GM12878 (cell line): ENCODE measurements at regions not wholly inside any gene's neighbourhood (a gene's known extent, or its start where the extent isn't known, plus 50 kb on each side); places are given as distances from the start of the nearest gene placed in this dataset.

Experiments
- ATAC-seq: fragments of 200-7000 bp; cut with Tn5 transposase; 3 replicates; pipeline ENCODE4 v1.9.1; 2020; ENCODE audit warnings: mild to moderate bottlenecking, moderate library complexity
- BruUV-seq: library from RNA; stranded (reverse); fragments of 400-500 nt; replicated peaks from 2 replicates; lab custom pipeline; 2021; lab: Mats Ljungman, UMichigan
- CTCF ChIA-PET: fragments of 300-600 bp; sonication (Branson Sonifier 250); formaldehyde crosslinking; extraction: SDS; loops from one replicate; lab custom pipeline; 2021; ENCODE audit warnings: inconsistent platforms; lab: Yijun Ruan, JAX
- POLR2A ChIA-PET: fragments of 350-600 bp; formaldehyde crosslinking; extraction: SDS; loops from one replicate; lab custom pipeline; 2021; ENCODE audit warnings: inconsistent platforms; lab: Charles Lee
- RAD21 ChIA-PET: fragments of 300-600 bp; sonication (Branson Sonifier 250); formaldehyde crosslinking; loops from one replicate; lab custom pipeline; 2023; ENCODE audit warnings: antibody characterized with exemption; ENCODE audit not compliant: unreplicated experiment; lab: Charles Lee
- SMC1A ChIA-PET: fragments of 300-600 bp; sonication (Branson Sonifier 250); formaldehyde crosslinking; loops from one replicate; lab custom pipeline; 2023; ENCODE audit not compliant: unreplicated experiment, uncharacterized antibody; lab: Charles Lee
- DNase-seq: peaks from one replicate; pipeline ENCODE4 v3.0.0-alpha.2; 2011; ENCODE audit warnings: low read depth, low spot score
- FAIRE-seq: peaks from 3 replicates; lab custom pipeline; 2011; peaks lifted over from hg19 to GRCh38; lab: Jason Lieb, UNC
- H2AFZ ChIP-seq: 2 replicates; pipeline ENCODE4 v1.6.0; 2011; ENCODE audit warnings: low read depth, low read length, control low read depth; ENCODE audit not compliant: control insufficient read depth
- H3K27ac ChIP-seq: 2 replicates; pipeline ENCODE4 v1.5.1; 2011; ENCODE audit warnings: control low read depth; ENCODE audit not compliant: control insufficient read depth, insufficient read depth
- H3K27me3 ChIP-seq, 2 experiments: replicated peaks in 1 of 2; 2 replicates each; pipeline versions ENCODE4 v1.6.0 to v1.6.1; 2011; ENCODE audit warnings: low read length in 1 of 2; ENCODE audit not compliant: control insufficient read depth in 2 of 2, insufficient read depth in 2 of 2
- H3K36me3 ChIP-seq, 2 experiments: 2 replicates each; pipeline ENCODE4 v1.5.1; 2011; ENCODE audit warnings: low read length in 1 of 2; ENCODE audit not compliant: control insufficient read depth in 2 of 2, insufficient read depth in 2 of 2
- H3K4me1 ChIP-seq: 2 replicates; pipeline ENCODE4 v1.6.1; 2011; ENCODE audit warnings: mild to moderate bottlenecking, low read length, moderate library complexity, mixed read lengths; ENCODE audit not compliant: control insufficient read depth, insufficient read depth
- H3K4me2 ChIP-seq: 2 replicates; pipeline ENCODE4 v1.6.0; 2011; ENCODE audit warnings: control low read depth; ENCODE audit not compliant: control insufficient read depth, insufficient read depth
- H3K4me3 ChIP-seq: fragments of 200-600 bp; sonication (generic); 2 replicates; pipeline ENCODE4 v1.5.1; 2016
- H3K79me2 ChIP-seq: 2 replicates; pipeline ENCODE4 v1.6.0; 2011; ENCODE audit warnings: low read length; ENCODE audit not compliant: control insufficient read depth, insufficient read depth
- H3K9ac ChIP-seq: 2 replicates; pipeline ENCODE4 v1.8.0; 2011; ENCODE audit warnings: low read length, control low read depth, mixed read lengths; ENCODE audit not compliant: control insufficient read depth, insufficient read depth
- H3K9me3 ChIP-seq: replicated peaks from 3 replicates; pipeline ENCODE4 v1.5.1; 2011; ENCODE audit warnings: mild to moderate bottlenecking, low read length; ENCODE audit not compliant: control insufficient read depth, insufficient read depth
- H4K20me1 ChIP-seq: 2 replicates; pipeline ENCODE4 v1.6.0; 2011; ENCODE audit not compliant: control insufficient read depth, insufficient read depth
- ASH2L ChIP-seq: fragments of 300-600, 200-600 bp; sonication (generic); IDR thresholded peaks from 2 replicates; pipeline ENCODE4 v1.6.1; 2017; ENCODE audit warnings: low read depth, mild to moderate bottlenecking, borderline replicate concordance
- CBX3 ChIP-seq: fragments of 200-600 bp; sonication (generic); IDR thresholded peaks from 2 replicates; pipeline ENCODE4 v1.6.1; 2016; ENCODE audit warnings: low read depth, borderline replicate concordance
- FOXK2 ChIP-seq: fragments of 450-650 bp; IDR thresholded peaks from 2 replicates; pipeline ENCODE4 v1.6.1; 2017; ENCODE audit warnings: mild to moderate bottlenecking, moderate library complexity
- FOXM1 ChIP-seq: IDR thresholded peaks from 2 replicates; pipeline ENCODE4 v1.6.1; 2012; ENCODE audit warnings: low read depth, mild to moderate bottlenecking, inconsistent platforms, low read length, moderate library complexity
- IKZF2 ChIP-seq, 2 experiments: fragments of 450-650 bp; IDR thresholded peaks; 2 replicates each; pipeline ENCODE4 v1.6.1; 2017; ENCODE audit warnings: mild to moderate bottlenecking in 2 of 2, moderate library complexity in 2 of 2
- IRF3 ChIP-seq: fragments of 450-650 bp; IDR thresholded peaks from 2 replicates; pipeline ENCODE4 v1.6.1; 2014; ENCODE audit warnings: mild to moderate bottlenecking
- MAX ChIP-seq: IDR thresholded peaks from 2 replicates; pipeline ENCODE4 v1.6.1; 2012; ENCODE audit warnings: low read depth, low read length, improper control_type of control experiment
- MLLT1 ChIP-seq: fragments of 450-650 bp; IDR thresholded peaks from 2 replicates; pipeline ENCODE4 v1.6.1; 2016; ENCODE audit warnings: mild to moderate bottlenecking
- MTA3 ChIP-seq: IDR thresholded peaks from 2 replicates; pipeline ENCODE4 v1.6.1; 2012; ENCODE audit warnings: low read length, inconsistent platforms, borderline replicate concordance
- MYB ChIP-seq: fragments of 150-350 bp; IDR thresholded peaks from 2 replicates; pipeline ENCODE4 v1.6.1; 2014; ENCODE audit warnings: mild to moderate bottlenecking, low read depth, low read length, borderline replicate concordance
- MYC ChIP-seq: IDR thresholded peaks from 2 replicates; pipeline ENCODE4 v1.6.1; 2011; ENCODE audit warnings: mild to moderate bottlenecking, low read length, moderate library complexity, inconsistent platforms; ENCODE audit not compliant: insufficient read depth, insufficient replicate concordance, insufficient read length, severe bottlenecking
- RELB ChIP-seq: fragments of 450-650 bp; IDR thresholded peaks from 2 replicates; pipeline ENCODE4 v1.6.1; 2017; ENCODE audit warnings: low read depth, mild to moderate bottlenecking, moderate library complexity
- RUNX3 ChIP-seq: IDR thresholded peaks from 2 replicates; pipeline ENCODE4 v1.6.1; 2012; ENCODE audit warnings: low read length, inconsistent platforms
- SMAD5 ChIP-seq: IDR thresholded peaks from 2 replicates; pipeline ENCODE4 v1.6.1; 2016; ENCODE audit warnings: antibody characterized with exemption, low read depth
- SPI1 ChIP-seq: IDR thresholded peaks from 2 replicates; pipeline ENCODE4 v1.6.1; 2011; ENCODE audit warnings: low read depth, mild to moderate bottlenecking, low read length, moderate library complexity, borderline replicate concordance; ENCODE audit not compliant: insufficient read depth
- SUPT20H ChIP-seq: IDR thresholded peaks from 2 replicates; pipeline ENCODE4 v1.6.1; 2011; ENCODE audit warnings: low read depth, mild to moderate bottlenecking, low read length, moderate library complexity, borderline replicate concordance; ENCODE audit not compliant: control insufficient read depth
- ZNF207 ChIP-seq: fragments of 450-650 bp; IDR thresholded peaks from 2 replicates; pipeline ENCODE4 v1.6.1; 2014; ENCODE audit warnings: antibody characterized with exemption, mild to moderate bottlenecking, borderline replicate concordance
- WGBS: methylation state at CpG from one replicate; pipeline ENCODE4 v1.1.6; 2016; ENCODE audit warnings: low lambda C conversion rate; ENCODE audit not compliant: insufficient replicate concordance, insufficient coverage; ENCODE audit errors: missing lambda C conversion rate; 5-methylcytosine and 5-hydroxymethylcytosine counted together
- in situ Hi-C: fragments of 300-500 bp; cut with MboI; formaldehyde crosslinking; loops from 9 replicates; pipeline ENCODE4 v1.14.3; 2018; ENCODE audit warnings: mixed read lengths
- intact Hi-C: fragments of 100-400 bp; cut with micrococcal nuclease; formaldehyde crosslinking; loops from one replicate; pipeline ENCODE4 v1.14.2; 2022; ENCODE audit not compliant: unreplicated experiment

GRCh38 chr19:31529121-31529520 is 179.9 kb upstream of the TSHZ3 start (continued):
- TF ChIP-seq SUPT20H, result no peak
- TF ChIP-seq SMAD5, result no peak
- no peak for TF ChIP-seq ZNF207
- no peak for TF ChIP-seq MAX

- in situ Hi-C loops, result no loop called here
- no peak for TF ChIP-seq MYC
- no peak for TF ChIP-seq RELB
- no peak for TF ChIP-seq MYB
- TF ChIP-seq IRF3, result no peak
- TF ChIP-seq RUNX3, result no peak
- no peak for TF ChIP-seq ASH2L
- TF ChIP-seq MLLT1, result no peak
- TF ChIP-seq SPI1, result no peak
- no peak for TF ChIP-seq CBX3
- TF ChIP-seq FOXK2, result no peak
- TF ChIP-seq FOXM1, result no peak
- no peak for TF ChIP-seq MTA3
- TF ChIP-seq MAX, result no peak
- no peak for TF ChIP-seq IKZF2 (IDR thresholded peaks at IDR 0.05)
- CTCF ChIA-PET, result no interaction called here
- Histone ChIP-seq H3K27ac (no peak overlapping the region), H3K9me3 (no peaks in the 10 kb centered on the region; the same call in 2 of the 3 replicates), H3K36me3 (no peaks in the 10 kb centered on the region), H3K79me2 (no peaks in the 10 kb centered on the region), H3K27me3 (no peaks in the 10 kb centered on the region), H3K4me3 (no peak overlapping the region), H3K4me1 (no peaks in the 10 kb centered on the region), H2AFZ (no peak overlapping the region), H3K4me2 (no peak overlapping the region), H4K20me1 (no peaks in the 10 kb centered on the region), H3K9ac (no peak overlapping the region)
- RAD21 ChIA-PET, result no interaction called here
- BruUV-seq, result no TSS peak
- intact Hi-C loops, result no loop called here
- no peak for FAIRE-seq
- SMC1A ChIA-PET, result no interaction called here
- WGBS, result 39% methylated on average over 6 of the region's 7 CpGs
- ATAC-seq, result no peak
- POLR2A ChIA-PET, result no interaction called here
- DNase-seq, result no peak
Observed at GRCh38 chr19:31530781-31531180, 181.5 kb upstream of the TSHZ3 start.
